ENCODE measurements at regions not wholly inside any gene's neighbourhood (a gene's known extent, or its start where the extent isn't known, plus 50 kb on each side); places are given as distances from the start of the nearest gene placed in this dataset.
"Not testable (repeated sequence)": the region's sequence is repeated elsewhere in the genome, so short reads cannot be mapped to it uniquely, and the experiment has no call there.

DNA sequence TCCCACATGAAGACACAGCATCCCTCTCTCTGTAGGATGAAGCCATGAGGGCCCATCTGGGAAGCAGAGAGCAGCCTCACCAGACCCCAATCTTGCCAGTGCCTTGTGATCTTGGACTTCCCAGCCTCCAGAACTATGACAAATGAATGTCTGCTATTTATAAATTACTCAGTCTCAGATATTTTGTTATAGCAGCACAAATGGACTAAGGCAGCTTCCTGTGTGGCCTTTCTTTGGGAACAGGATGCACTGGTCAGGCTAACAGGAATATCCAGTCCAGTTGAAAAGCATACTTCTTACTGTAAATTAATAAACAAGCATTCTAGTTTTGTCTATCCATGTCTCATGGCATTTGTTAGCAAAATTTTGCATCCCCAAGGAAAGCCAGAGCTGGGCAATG lies 134.1 kb upstream of the ETV3 start:
- H3K9me3 Mint-ChIP-seq = no peaks in the 10 kb centered on the region
- peaks cover 5% of the 10 kb centered on the region for H3K4me1 Mint-ChIP-seq (ENCODE audit: unreplicated experiment)
- H3K4me3 Mint-ChIP-seq = no peak overlapping the region
- H3K36me3 Mint-ChIP-seq = no peaks in the 10 kb centered on the region
- H3K27me3 Mint-ChIP-seq = peaks cover 4% of the 10 kb centered on the region
- TF ChIP-seq, protein P1, sequence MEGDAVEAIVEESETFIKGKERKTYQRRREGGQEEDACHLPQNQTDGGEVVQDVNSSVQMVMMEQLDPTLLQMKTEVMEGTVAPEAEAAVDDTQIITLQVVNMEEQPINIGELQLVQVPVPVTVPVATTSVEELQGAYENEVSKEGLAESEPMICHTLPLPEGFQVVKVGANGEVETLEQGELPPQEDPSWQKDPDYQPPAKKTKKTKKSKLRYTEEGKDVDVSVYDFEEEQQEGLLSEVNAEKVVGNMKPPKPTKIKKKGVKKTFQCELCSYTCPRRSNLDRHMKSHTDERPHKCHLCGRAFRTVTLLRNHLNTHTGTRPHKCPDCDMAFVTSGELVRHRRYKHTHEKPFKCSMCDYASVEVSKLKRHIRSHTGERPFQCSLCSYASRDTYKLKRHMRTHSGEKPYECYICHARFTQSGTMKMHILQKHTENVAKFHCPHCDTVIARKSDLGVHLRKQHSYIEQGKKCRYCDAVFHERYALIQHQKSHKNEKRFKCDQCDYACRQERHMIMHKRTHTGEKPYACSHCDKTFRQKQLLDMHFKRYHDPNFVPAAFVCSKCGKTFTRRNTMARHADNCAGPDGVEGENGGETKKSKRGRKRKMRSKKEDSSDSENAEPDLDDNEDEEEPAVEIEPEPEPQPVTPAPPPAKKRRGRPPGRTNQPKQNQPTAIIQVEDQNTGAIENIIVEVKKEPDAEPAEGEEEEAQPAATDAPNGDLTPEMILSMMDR (conservative IDR thresholded peaks at IDR 0.05) = no peak
- no peak for DNase-seq (ENCODE audit: extremely low spot score, unreplicated experiment)
- H3K27ac Mint-ChIP-seq = no peak overlapping the region

DNA sequence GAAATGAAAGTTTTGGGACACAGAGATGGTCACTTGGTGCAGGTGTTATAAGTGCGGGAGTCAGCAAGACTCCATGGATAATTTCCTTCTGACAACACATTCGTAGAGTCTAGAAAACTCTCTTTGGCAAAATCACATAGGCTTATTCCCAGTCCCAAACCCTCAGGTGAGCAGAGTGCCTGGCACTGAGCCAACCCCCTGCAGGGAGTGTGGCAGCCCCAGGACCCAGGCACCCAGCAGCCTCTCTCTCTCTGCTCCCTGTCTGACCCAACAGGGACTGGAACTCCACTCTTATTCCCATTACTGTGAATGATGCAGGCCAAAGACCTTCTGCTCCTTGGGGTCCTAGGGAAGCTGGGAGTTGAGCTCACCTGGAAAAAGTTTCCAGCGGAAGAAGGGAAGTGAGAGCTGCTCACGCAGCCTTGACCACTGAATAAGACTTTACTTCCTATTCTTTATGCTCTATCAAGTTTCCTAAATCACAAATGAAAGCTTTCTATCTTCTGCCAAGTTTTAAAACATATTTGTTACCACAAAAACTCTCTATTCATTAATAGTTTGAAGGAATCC lies 132.6 kb upstream of the ETV3 start:
- peaks cover 4% of the 10 kb centered on the region for H3K27me3 Mint-ChIP-seq
- DNase-seq (ENCODE audit: extremely low spot score, unreplicated experiment) = no peak
- TF ChIP-seq, protein P1 (conservative IDR thresholded peaks at IDR 0.05) = no peak
- H3K36me3 Mint-ChIP-seq = no peaks in the 10 kb centered on the region
- H3K4me1 Mint-ChIP-seq (ENCODE audit: unreplicated experiment) = peaks cover 5% of the 10 kb centered on the region
- H3K9me3 Mint-ChIP-seq = no peaks in the 10 kb centered on the region
- no peak overlapping the region for H3K27ac Mint-ChIP-seq
- no peak overlapping the region for H3K4me3 Mint-ChIP-seq

DNA sequence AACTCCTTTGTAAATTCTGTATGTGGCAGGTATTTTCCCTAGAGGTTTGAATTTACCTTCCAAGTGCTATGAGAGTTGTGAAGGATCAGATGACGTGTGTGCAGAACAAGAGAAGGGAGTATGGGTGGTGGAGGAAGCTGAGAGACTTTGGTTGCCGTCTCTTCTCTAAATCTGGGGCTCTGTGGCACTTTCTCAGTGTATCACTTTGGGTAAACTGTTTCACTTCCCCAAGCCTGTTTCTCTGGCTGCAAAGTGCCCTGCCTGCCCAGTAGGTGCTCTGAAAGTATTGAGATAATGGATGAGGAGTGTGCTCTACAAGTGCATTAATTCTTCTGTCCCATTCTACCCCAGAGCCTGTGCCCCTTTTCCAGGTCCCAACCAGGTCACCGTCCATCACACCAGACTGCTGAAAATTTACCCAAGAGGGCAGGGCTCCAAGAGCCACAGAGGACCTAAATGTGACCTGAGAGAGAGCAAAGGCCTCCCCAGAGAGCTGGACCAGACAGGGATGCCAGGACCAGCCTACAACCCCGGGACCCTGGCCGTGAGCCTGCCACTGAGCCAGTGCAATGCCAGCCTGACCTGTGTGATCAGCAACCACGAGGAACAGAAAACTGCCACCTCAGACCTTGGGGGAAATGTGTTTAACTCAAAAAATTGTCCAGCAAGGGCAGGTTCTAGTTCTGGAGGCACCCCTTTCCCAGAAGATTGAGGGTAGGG lies 131.6 kb upstream of the ETV3 start:
- Mint-ChIP-seq H3K36me3 (no peaks in the 10 kb centered on the region), H3K4me1 (ENCODE audit: unreplicated experiment) (peaks cover 5% of the 10 kb centered on the region), H3K9me3 (no peaks in the 10 kb centered on the region), H3K27me3 (peaks cover 9% of the 10 kb centered on the region), H3K4me3 (no peak overlapping the region), H3K27ac (no peak overlapping the region)
- no peak for DNase-seq (ENCODE audit: extremely low spot score, unreplicated experiment)
- TF ChIP-seq, protein P1 (conservative IDR thresholded peaks at IDR 0.05) = no peak

DNA sequence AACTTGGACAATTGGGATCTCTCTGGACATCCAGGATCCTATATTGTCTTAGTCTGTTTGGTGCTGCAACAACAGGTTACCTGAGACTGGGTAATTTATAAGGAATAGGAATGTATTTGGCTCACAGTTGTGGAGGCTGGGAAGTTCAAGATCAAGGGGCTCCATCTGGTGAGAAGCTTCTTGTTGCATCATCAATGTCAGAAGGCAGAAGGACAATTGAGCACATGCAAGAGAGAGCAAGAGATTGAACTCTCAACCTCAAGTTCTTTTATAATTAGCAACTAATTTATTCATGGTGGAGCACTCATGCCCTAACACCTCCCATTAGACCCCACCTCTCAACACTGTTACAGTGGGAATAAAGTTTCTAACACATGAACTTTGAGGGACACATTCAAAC lies 124.7 kb upstream of the ETV3 start:
- Mint-ChIP-seq H3K36me3 (no peaks in the 10 kb centered on the region), H3K4me1 (ENCODE audit: unreplicated experiment) (no peaks in the 10 kb centered on the region), H3K27me3 (peaks cover 9% of the 10 kb centered on the region), H3K4me3 (no peak overlapping the region), H3K9me3 (peaks cover 13% of the 10 kb centered on the region), H3K27ac (no peak overlapping the region)
- no peak for DNase-seq (ENCODE audit: extremely low spot score, unreplicated experiment)
- TF ChIP-seq, protein P1 (conservative IDR thresholded peaks at IDR 0.05) = no peak

DNA sequence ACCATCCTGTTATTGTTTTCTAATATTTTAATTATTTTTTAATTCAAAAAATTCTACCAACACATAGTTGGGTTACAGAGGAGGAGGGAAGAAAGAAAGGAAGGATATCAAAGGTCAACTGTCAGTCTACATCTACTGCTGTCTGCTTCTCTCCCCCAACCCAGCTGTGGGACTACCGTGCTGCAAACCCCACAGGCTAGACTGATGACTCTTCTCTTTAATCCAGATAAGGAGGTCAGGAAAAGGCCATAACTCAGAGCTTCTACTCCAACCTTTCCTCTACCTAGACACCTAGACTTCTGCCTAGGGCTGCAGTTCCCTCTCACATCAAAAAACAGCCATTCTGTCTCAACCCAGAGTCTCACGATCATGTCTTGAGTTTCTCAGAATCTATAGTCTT lies 124.2 kb upstream of the ETV3 start:
- no peaks in the 10 kb centered on the region for H3K36me3 Mint-ChIP-seq
- H3K27ac Mint-ChIP-seq = no peak overlapping the region
- no peak overlapping the region for H3K4me3 Mint-ChIP-seq
- no peak for DNase-seq (ENCODE audit: extremely low spot score, unreplicated experiment)
- H3K9me3 Mint-ChIP-seq = peaks cover 13% of the 10 kb centered on the region
- no peaks in the 10 kb centered on the region for H3K4me1 Mint-ChIP-seq (ENCODE audit: unreplicated experiment)
- TF ChIP-seq, protein P1 (conservative IDR thresholded peaks at IDR 0.05) = no peak
- peaks cover 6% of the 10 kb centered on the region for H3K27me3 Mint-ChIP-seq

DNA sequence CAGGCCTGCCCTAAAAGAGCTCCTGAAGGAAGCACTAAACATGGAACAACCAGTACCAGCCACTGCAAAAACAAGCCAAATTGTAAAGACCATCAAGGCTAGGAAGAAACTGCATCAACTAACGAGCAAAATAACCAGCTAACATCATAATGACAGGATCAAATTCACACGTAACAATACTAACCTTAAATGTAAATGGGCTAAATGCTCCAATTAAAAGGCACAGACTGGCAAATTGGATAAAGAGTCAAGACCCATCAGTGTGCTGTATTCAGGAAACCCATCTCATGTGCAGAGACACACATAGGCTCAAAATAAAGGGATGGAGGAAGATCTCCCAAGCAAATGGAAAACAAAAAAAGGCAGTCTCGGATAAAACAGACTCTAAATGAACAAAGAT lies 117.7 kb upstream of the ETV3 start:
- not testable (repeated sequence) for H3K27me3 Mint-ChIP-seq; H3K4me1 Mint-ChIP-seq (ENCODE audit: unreplicated experiment); H3K4me3 Mint-ChIP-seq; H3K27ac Mint-ChIP-seq; DNase-seq (ENCODE audit: extremely low spot score, unreplicated experiment); H3K36me3 Mint-ChIP-seq
- H3K9me3 Mint-ChIP-seq = peaks cover 16% of the 10 kb centered on the region

DNA sequence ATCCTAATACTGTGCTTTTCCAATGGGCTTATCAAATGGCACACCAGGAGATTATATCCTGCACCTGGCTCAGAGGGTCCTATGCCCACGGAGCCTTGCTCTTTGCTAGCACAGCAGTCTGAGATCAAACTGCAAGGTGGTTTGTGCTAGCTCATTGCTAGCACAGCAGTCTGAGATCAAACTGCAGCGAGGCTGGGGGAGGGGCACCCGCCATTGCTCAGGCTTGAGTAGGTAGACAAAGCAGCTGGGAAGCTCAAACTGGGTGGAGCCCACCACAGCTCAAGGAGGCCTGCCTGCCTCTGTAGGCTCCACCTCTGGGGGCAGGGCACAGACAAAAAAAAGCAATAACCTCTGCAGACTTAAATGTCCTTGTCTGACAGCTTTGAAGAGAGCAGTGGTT lies 116.0 kb upstream of the ETV3 start:
- DNase-seq (ENCODE audit: extremely low spot score, unreplicated experiment); H3K27me3 Mint-ChIP-seq; H3K27ac Mint-ChIP-seq; H3K36me3 Mint-ChIP-seq; H3K9me3 Mint-ChIP-seq; H3K4me1 Mint-ChIP-seq (ENCODE audit: unreplicated experiment); H3K4me3 Mint-ChIP-seq: not testable (repeated sequence)
